Jurkat, Clone E6-1 (cell line): ENCODE measurements at regions not wholly inside any gene's neighbourhood (a gene's known extent, or its start where the extent isn't known, plus 50 kb on each side); places are given as distances from the start of the nearest gene placed in this dataset.

Experiments
- DNase-seq: peaks from one replicate; pipeline ENCODE4 v3.0.0-alpha.2; 2011; ENCODE audit warnings: low read depth, low spot score
- H3K4me3 ChIP-seq: 2 replicates; pipeline ENCODE4 v1.5.1; 2011; ENCODE audit warnings: mild to moderate bottlenecking, low read length, control low read depth, moderate library complexity

DNA sequence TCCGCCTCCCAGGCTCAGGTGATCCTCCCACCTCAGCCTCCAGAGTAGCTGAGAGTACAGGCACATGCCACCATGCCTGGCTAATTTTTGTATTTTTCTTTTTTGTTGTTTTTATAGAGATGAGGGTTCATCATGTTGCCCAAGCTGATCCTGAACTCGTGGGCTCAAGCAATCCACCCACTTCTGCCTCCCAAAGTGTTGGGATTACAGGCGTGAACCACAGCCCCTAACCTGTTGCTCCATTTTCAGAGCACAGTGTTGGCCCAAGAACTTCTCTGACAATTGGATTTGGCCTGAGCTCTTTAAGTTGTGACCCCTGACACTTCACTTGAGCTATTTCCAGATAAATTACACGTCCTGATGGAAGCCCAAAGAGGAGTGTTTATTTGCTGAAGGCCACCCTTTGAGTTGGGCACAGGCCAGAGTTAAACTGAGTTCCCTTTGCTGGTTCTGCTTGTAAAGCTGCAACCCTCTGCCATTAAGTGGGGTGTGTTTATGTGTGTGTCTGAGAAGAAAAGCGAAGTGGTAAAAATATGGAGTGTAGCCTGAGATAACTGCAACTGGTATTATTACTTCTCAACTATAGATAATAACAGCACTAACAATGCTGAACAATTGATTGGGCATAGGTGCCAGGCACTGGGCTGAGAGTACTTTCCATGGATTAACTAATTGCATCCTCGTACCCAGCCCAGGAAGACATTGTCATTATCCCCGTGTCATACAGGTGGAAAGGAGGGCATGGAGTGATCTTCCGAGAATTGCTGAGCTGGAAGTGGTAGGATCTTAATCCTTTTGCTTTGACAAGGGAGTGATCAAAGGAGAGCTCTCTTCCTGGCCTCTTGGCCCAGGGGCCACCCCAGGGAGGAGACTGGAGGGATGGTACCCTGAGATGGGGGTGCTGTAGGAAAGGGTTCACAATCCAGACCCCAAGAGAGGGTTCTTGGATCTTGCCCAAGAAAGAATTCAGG, 91.5 kb upstream of the PROK2 start:
- no peak for DNase-seq
- H3K4me3 ChIP-seq: no peak overlapping the region

DNA sequence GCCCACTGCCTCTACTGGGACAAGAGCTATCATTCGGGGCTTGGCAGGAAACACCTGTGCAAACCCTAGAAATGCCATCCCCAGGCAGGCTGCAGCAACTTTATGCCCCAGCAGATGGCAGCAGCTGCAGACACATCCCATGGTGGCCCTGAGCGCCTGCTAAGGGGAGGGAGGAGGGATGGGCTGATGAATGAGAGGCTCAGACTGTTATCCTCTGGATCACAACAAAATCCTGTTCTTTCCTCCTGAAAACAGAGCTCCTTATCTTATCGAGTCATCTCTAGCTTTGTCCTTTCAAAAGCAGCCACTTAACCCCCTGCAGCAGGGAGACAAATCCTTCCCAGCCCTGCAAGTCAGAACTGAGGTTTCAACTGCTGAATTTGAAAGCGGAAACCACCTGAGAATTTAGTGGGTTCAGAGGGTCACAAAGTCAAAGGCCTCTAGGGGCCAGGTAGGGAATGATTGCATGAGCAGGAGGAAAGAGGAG, 90.6 kb upstream of the PROK2 start:
- peak; percentile 81 for DNase-seq
- H3K4me3 ChIP-seq: no peak overlapping the region

DNA sequence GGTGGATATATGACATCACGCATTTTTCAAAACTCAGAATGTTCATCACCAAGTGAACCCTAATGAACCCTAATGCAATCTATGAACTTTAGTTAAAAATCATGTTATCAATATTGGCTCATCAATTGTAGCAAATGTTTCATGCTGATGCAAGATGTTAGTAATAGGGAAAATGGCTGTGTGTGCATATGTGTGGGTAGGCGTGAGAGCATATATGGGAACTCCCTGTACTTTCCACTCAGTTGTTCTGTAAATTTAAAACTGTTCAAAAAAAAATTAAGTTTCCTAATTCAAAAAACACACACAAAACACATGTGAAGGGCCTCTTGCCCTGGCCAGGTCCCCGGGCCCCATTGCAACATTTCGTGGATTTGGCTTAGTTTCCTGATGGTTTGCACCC, 89.7 kb upstream of the PROK2 start:
- no peak for DNase-seq
- no peak overlapping the region for H3K4me3 ChIP-seq

DNA sequence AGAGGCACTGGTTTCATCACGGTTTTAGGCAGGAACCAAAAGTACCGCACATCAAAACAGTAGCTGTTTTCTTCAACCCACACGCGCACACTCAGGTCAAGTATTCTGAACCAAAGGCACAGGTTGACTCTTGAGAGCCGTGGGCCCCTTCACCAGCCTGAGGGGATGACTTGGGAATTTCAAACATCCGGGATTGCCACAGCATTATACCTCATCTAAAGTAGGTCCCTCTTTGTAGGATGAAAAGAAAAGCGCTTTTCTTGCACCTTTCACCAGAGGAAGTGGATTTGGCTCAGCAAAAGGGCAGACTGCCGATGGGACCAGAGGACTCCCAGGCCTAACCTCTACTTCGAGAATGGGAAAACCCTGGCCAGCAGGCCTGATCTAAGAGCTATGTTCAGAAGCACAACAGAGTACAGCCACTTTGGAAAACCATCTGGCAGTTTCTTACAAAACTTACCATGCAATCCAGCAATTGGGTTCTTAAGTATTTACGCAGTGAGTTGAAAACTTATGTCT, 88.2 kb upstream of the PROK2 start:
- no peak overlapping the region for H3K4me3 ChIP-seq
- DNase-seq: no peak

- no peak overlapping the region for H3K4me3 ChIP-seq
- no peak for DNase-seq
These were observed 87.3 kb upstream of the PROK2 start for GRCh38 chr3:71872256-71872655.

- DNase-seq: no peak
- H3K4me3 ChIP-seq: no peak overlapping the region
These were observed 86.1 kb upstream of the PROK2 start for GRCh38 chr3:71870966-71871512.

DNA sequence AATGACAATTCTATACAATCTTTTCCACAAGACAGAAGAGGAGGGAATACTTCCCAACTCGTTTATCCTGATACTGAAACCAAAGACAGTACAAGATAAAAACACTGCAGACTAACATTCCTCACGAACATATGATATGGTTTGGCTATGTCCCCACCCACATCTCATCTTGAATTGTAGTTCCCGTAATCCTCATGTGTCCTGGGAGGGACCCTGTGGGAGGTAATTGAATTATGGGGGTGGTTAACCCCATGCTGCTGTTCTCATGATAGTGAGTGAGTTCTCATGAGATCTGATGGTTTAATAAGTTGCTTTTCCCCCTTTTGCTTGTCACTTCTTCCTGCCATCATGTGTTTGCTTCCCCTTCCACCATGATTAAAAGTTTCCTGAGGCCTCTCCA, 83.9 kb upstream of the PROK2 start:
- H3K4me3 ChIP-seq: no peak overlapping the region
- no peak for DNase-seq

DNA sequence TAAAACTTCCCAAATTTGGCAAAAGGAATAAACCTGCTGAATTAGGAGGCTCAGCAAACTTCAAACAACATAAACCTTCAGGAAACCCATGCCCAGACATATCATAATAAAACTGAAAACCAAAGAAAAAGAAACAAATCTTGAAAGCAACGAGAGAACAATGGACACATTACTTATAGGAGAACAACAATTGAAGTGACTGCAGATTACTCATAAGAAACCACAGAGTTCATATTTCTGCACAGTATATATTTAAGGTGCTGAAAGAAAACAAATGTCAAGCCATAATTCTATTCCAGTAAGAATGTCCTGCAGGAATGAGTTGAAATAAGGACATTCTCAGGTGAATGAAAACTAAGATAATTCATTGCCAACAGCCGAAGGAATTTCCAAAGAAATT, 80.8 kb upstream of the PROK2 start:
- no peak for DNase-seq

GRCh38 chr3:71863563-71864190, 78.7 kb upstream of the PROK2 start:
- no peak for DNase-seq
- no peak overlapping the region for H3K4me3 ChIP-seq

More for the DNA sequence above, 80.8 kb upstream of the PROK2 start:
- no peak overlapping the region for H3K4me3 ChIP-seq

DNA sequence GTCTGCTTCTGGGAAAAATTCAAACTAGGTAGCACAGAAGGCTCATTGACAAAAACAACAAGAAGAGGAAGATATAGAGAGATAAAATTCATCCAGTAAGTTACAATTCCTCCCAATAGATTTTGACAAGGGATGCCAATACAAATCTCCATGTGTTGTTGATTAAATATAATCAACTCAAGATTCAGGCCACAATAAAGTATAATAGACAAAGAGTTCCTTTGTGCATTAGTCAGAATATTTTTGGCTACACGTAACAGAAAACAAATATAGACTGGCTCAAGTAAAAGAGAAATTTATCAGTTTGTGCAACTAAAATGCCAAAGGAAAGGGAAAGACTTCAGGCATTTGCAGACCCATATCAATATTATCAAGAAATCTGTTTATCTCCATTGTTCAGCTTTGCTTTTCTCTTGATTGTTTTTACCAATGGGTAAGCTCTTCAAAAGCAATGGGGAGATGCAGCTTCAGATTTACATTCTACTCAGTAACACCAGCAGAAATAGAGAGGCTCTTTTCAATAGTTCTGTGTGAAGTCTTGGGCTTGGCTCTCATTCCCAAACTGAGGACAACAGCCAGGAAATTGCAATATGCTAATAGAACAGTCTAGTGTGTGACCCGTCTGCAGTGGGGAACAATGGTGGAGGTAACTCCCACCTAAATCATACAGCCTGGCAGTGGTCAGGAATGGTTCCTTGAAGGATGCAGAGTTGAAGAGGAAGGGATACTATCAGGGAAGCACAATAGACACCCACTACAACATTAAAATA, 77.6 kb upstream of the PROK2 start:
- no peak for DNase-seq
- no peak overlapping the region for H3K4me3 ChIP-seq

- peak; percentile 79 for DNase-seq
- H3K4me3 ChIP-seq: no peak overlapping the region
These were observed 74.2 kb upstream of the PROK2 start for GRCh38 chr3:71859123-71859519.

GRCh38 chr3:71858503-71859122, 73.7 kb upstream of the PROK2 start:
- no peak for DNase-seq
- H3K4me3 ChIP-seq: no peak overlapping the region

DNA sequence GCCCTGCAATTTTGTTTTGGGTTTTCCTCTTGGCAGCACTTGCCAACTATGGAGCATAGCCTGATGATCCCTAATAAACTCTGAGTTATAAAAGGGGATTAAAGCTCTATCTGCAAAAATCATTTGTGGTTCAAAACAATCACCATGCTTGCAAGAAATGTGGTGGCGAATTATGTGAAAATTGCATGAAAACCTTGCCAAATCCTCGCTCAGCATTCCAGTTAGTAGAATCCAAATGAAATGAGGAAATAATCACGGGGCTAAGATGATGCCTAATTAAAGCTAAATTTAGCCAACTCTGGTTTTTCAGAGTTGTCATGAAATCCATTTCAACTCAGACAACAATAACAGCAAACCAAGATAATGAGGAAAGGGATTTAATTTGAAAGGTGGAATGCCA, 73.0 kb upstream of the PROK2 start:
- no peak for DNase-seq

DNA sequence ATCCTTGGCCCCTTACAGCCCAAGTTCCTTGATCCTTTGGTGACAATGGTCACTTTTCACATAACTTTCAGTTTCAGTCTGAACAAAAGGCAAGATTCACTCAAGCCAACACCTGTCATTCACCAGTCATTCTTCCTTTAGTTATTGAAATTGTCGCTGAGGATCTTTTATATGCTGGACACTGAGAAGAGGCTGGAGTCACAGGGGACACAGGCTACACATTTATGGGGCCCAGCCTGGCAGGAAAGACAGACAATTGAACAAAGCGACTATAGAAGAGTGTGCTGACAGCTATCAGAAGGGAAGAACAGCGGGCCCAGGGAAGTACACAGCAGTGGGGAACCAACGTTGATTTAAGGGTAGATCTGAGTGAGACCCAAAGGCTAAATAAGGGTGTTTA, 69.8 kb upstream of the PROK2 start:
- DNase-seq: no peak
- H3K4me3 ChIP-seq: no peak overlapping the region

More for the DNA sequence above, 73.0 kb upstream of the PROK2 start:
- no peak overlapping the region for H3K4me3 ChIP-seq

DNA sequence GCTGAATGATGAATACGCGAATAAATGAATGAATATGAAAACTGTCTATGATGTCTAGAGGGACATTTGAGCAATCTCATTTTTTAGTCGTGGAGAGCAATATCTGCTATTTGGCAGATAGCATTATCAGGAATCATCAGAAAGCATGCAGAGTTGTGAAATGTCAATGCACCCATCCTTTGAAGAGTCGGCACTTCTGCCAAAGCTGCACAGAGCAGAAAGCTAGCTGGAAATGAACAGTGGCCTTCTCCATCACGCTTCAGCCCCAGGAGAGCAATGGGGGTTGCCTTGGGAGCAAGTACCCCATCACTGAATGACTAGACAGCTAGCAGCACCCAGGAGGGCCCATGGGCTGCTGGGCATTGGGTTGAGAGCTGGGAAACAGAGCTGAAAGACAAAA, 69.1 kb upstream of the PROK2 start:
- DNase-seq: no peak

GRCh38 chr3:71851878-71852277, 66.9 kb upstream of the PROK2 start:
- no peak for DNase-seq
- H3K4me3 ChIP-seq: no peak overlapping the region

More for the DNA sequence above, 69.1 kb upstream of the PROK2 start:
- H3K4me3 ChIP-seq: no peak overlapping the region

DNA sequence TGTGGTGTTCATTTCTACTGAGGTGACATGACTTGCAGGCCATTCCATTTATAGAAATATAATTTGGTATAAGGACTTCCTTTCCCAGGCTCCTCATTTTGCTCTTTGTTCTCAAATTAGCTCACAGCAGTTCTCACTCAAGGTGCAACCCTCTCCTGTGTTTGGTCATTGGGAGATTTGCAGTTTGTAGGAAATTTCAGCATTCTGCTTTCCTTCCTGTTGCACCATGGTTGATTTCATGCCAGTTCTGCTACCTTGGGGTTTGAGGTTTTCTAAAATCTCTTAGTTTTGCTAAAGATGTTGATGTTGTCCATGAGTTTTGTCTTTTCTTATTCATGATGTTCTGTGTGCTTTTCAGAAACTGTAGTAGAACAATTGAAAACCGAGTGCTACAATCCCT, 65.7 kb upstream of the PROK2 start:
- H3K4me3 ChIP-seq: no peak overlapping the region
- DNase-seq: no peak

DNA sequence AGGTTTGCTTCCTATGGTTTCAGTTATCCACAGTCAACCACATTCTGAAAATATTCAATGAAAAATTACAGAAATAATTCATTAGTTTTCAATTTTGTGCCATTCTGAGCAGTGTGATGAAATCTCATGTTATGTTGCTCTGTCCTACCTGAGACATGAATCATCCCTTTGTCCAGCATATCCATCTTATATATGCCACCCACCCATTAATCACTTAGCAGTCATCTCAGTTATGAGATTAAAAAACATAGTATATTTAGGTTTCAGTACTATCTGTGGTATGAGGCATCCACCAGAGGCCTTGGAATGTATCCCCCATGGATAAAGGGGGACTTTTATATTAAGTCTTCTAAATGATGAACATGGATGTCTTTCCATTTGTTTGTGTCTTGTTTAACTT, 64.7 kb upstream of the PROK2 start:
- no peak overlapping the region for H3K4me3 ChIP-seq
- no peak for DNase-seq

DNA sequence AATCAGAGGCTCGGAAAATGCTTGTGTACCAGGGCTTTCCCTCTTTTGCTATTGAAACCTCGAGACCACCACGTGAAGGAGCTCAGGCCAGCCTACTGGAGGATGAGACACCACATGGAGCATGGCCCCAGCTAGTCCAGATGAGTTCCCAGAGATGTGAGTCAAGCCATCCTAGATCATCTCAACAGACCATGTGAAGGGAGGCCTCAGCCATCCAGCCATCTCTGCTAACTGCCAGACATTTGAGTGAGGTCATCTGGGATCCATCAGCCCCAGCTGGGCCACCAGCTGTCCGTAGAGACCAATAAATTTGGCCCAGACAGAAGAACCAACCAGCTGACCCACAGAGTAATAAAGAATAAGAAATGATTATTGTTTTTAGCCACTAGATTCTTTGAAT, 62.8 kb upstream of the PROK2 start:
- no peak overlapping the region for H3K4me3 ChIP-seq
- DNase-seq: no peak
